PC-9 (cell line): ENCODE measurements at regions not wholly inside any gene's neighbourhood (a gene's known extent, or its start where the extent isn't known, plus 50 kb on each side); places are given as distances from the start of the nearest gene placed in this dataset.

ENCODE experiments used
- EZH2 ChIP-seq: fragments of 200-600 bp; sonication (generic); IDR thresholded peaks from 2 replicates; pipeline ENCODE4 v1.8.0; 2017; ENCODE audit warnings: antibody characterized with exemption, low read depth
- TF ChIP-seq, protein P1 (sequence below): fragments of 200-600 bp; sonication (generic); conservative IDR thresholded peaks from 2 replicates; pipeline ENCODE4 v1.6.1; 2017; ENCODE audit warnings: mixed run types, antibody characterized with exemption, mild to moderate bottlenecking, moderate library complexity

DNA sequence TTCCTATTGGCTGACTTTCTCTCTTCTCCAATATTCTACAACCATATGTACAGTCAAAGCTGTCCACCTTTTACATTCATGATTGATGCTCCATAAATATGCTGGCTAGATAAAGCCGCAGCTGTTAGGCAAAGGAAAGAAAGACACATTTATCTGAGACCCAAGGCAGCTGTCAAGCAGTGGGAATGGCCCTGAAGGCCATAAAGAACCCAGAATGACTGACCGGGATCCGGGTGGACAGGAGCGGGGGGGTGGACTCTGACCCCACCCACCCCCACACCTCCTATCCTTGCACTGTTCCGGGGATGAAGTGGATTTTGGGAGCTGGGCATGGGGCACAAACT, 116.4 kb downstream of the RTP5 start:
- TF ChIP-seq, protein P1, sequence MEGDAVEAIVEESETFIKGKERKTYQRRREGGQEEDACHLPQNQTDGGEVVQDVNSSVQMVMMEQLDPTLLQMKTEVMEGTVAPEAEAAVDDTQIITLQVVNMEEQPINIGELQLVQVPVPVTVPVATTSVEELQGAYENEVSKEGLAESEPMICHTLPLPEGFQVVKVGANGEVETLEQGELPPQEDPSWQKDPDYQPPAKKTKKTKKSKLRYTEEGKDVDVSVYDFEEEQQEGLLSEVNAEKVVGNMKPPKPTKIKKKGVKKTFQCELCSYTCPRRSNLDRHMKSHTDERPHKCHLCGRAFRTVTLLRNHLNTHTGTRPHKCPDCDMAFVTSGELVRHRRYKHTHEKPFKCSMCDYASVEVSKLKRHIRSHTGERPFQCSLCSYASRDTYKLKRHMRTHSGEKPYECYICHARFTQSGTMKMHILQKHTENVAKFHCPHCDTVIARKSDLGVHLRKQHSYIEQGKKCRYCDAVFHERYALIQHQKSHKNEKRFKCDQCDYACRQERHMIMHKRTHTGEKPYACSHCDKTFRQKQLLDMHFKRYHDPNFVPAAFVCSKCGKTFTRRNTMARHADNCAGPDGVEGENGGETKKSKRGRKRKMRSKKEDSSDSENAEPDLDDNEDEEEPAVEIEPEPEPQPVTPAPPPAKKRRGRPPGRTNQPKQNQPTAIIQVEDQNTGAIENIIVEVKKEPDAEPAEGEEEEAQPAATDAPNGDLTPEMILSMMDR = no peak
- TF ChIP-seq EZH2 = no peak
